Body of pancreas (tissue), 4 donors: ENCODE measurements at regions not wholly inside any gene's neighbourhood (a gene's known extent, or its start where the extent isn't known, plus 50 kb on each side); places are given as distances from the start of the nearest gene placed in this dataset.

ENCODE experiments used
- POLR2A ChIP-seq, 3 donors: fragments of 450-650 bp; IDR thresholded peaks; one replicate each; pipeline ENCODE4 v1.6.1; 2016; ENCODE audit warnings: antibody characterized with exemption in 3 of 3, mild to moderate bottlenecking in 2 of 3
- TF ChIP-seq, protein P1 (sequence below), 7 experiments: fragments of 450-650 bp in 4 of 7; fragments of 200-600 bp in 3 of 7; sonication (generic) in 3 of 7; IDR thresholded peaks; one replicate each; pipeline ENCODE4 v1.5.1; 2016 to 2019; ENCODE audit warnings: antibody characterized with exemption in 7 of 7

DNA sequence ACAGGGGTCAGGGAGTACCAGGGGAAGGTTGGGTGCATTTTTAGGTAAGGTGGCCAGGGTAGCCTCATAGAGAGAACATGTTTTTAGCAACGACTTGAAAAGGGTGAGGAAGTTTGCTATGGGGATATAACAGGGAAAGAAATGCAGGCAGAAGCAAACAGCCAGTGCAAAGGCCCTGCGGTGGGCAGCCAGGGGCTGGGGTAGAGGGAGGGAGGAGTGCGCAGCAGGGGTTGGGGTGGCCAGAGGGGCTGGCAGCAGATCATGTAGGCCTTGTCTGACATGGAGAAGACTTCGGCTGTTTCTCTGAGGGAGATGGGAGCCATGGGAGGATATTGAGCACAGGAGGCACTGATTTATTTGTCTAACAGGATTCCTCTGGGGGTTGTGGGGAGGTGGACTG is 242.5 kb downstream of the RBM19 start:
- TF ChIP-seq, protein P1, sequence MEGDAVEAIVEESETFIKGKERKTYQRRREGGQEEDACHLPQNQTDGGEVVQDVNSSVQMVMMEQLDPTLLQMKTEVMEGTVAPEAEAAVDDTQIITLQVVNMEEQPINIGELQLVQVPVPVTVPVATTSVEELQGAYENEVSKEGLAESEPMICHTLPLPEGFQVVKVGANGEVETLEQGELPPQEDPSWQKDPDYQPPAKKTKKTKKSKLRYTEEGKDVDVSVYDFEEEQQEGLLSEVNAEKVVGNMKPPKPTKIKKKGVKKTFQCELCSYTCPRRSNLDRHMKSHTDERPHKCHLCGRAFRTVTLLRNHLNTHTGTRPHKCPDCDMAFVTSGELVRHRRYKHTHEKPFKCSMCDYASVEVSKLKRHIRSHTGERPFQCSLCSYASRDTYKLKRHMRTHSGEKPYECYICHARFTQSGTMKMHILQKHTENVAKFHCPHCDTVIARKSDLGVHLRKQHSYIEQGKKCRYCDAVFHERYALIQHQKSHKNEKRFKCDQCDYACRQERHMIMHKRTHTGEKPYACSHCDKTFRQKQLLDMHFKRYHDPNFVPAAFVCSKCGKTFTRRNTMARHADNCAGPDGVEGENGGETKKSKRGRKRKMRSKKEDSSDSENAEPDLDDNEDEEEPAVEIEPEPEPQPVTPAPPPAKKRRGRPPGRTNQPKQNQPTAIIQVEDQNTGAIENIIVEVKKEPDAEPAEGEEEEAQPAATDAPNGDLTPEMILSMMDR (IDR thresholded peaks at IDR 0.05): no peak
- TF ChIP-seq POLR2A (IDR thresholded peaks at IDR 0.05): no peak
